WTC11 (cell line): ENCODE measurements at regions not wholly inside any gene's neighbourhood (a gene's known extent, or its start where the extent isn't known, plus 50 kb on each side); places are given as distances from the start of the nearest gene placed in this dataset.

ENCODE experiments used
- ATAC-seq: fragments of 200-7000 bp; cut with Tn5 transposase; 2 replicates; pipeline ENCODE4 v1.10.0; 2021; ENCODE audit warnings: mild to moderate bottlenecking, moderate library complexity
- CTCF ChIA-PET: fragments of 300-600 bp; sonication (Branson Sonifier 250); formaldehyde crosslinking; loops from one replicate; lab custom pipeline; 2021; ENCODE audit warnings: antibody characterized with exemption; lab: Charles Lee
- POLR2A ChIA-PET: fragments of 350-600 bp; sonication (Branson Sonifier 250); formaldehyde crosslinking; loops from one replicate; lab custom pipeline; 2021; ENCODE audit warnings: antibody characterized with exemption; lab: Charles Lee
- DNase-seq: peaks from one replicate; pipeline ENCODE4 v3.0.0; 2021; ENCODE audit warnings: low spot score
- H3K27ac Mint-ChIP-seq: 2 replicates; pipeline ENCODE4 v1.8.0; 2021; ENCODE audit warnings: mixed read lengths
- H3K27me3 Mint-ChIP-seq: 2 replicates; pipeline ENCODE4 v1.8.0; 2021; ENCODE audit warnings: low read depth, mild to moderate bottlenecking, moderate library complexity, mixed read lengths
- H3K36me3 Mint-ChIP-seq: 2 replicates; pipeline ENCODE4 v1.8.0; 2021; ENCODE audit warnings: mixed read lengths
- H3K4me1 Mint-ChIP-seq: 2 replicates; pipeline ENCODE4 v1.8.0; 2022; ENCODE audit warnings: mixed read lengths
- H3K4me3 Mint-ChIP-seq: 2 replicates; pipeline ENCODE4 v1.8.0; 2021; ENCODE audit warnings: mild to moderate bottlenecking, moderate library complexity, mixed read lengths
- H3K9me3 Mint-ChIP-seq: 2 replicates; pipeline ENCODE4 v1.8.0; 2021; ENCODE audit warnings: mixed read lengths
- ARID4B ChIP-seq: sonication (generic); formaldehyde crosslinking; IDR thresholded peaks from 2 replicates; pipeline ENCODE4 v1.8.0; 2023; ENCODE audit warnings: missing genetic modification reagents, mild to moderate bottlenecking, borderline replicate concordance
- ATF1 ChIP-seq: sonication (generic); formaldehyde crosslinking; IDR thresholded peaks from 2 replicates; pipeline ENCODE4 v1.8.1; 2023; ENCODE audit warnings: mild to moderate bottlenecking, moderate library complexity, missing genetic modification reagents
- ATF2 ChIP-seq: sonication (generic); formaldehyde crosslinking; IDR thresholded peaks from 2 replicates; pipeline ENCODE4 v1.8.1; 2022; ENCODE audit warnings: low read depth, missing genetic modification reagents, borderline replicate concordance
- FOXJ3 ChIP-seq: sonication (generic); formaldehyde crosslinking; IDR thresholded peaks from 2 replicates; pipeline ENCODE4 v1.9.0; 2021; ENCODE audit warnings: missing genetic modification reagents, mild to moderate bottlenecking, borderline replicate concordance
- HMGA2 ChIP-seq: fragments of 250-450 bp; sonication (Bioruptor Pico); IDR thresholded peaks from 2 replicates; pipeline ENCODE4 v1.4.0; 2021; ENCODE audit warnings: mild to moderate bottlenecking, moderate library complexity
- JUN ChIP-seq: sonication (generic); formaldehyde crosslinking; IDR thresholded peaks from 2 replicates; pipeline ENCODE4 v1.8.0; 2023; ENCODE audit warnings: mild to moderate bottlenecking, missing genetic modification reagents
- NR1H2 ChIP-seq: sonication (generic); formaldehyde crosslinking; IDR thresholded peaks from 2 replicates; pipeline ENCODE4 v1.9.0; 2021; ENCODE audit warnings: mild to moderate bottlenecking, moderate library complexity, missing genetic modification reagents
- NR2C2 ChIP-seq: sonication (generic); formaldehyde crosslinking; IDR thresholded peaks from 2 replicates; pipeline ENCODE4 v1.8.0; 2022; ENCODE audit warnings: mild to moderate bottlenecking, missing genetic modification reagents
- SMAD4 ChIP-seq: sonication (generic); formaldehyde crosslinking; IDR thresholded peaks from 2 replicates; pipeline ENCODE4 v1.8.0; 2022; ENCODE audit warnings: mild to moderate bottlenecking, missing genetic modification reagents
- SP1 ChIP-seq: sonication (generic); formaldehyde crosslinking; conservative IDR thresholded peaks from 2 replicates; pipeline ENCODE4 v1.8.1; 2022; ENCODE audit warnings: missing genetic modification reagents
- USF2 ChIP-seq: sonication (generic); formaldehyde crosslinking; IDR thresholded peaks from 2 replicates; pipeline ENCODE4 v1.8.1; 2023; ENCODE audit warnings: mild to moderate bottlenecking, missing genetic modification reagents, moderate library complexity
- ZNF232 ChIP-seq: sonication (generic); formaldehyde crosslinking; IDR thresholded peaks from 2 replicates; pipeline ENCODE4 v1.8.0; 2022; ENCODE audit warnings: mild to moderate bottlenecking, missing genetic modification reagents
- ZNF317 ChIP-seq: sonication (generic); formaldehyde crosslinking; IDR thresholded peaks from 2 replicates; pipeline ENCODE4 v1.8.1; 2023; ENCODE audit warnings: low read depth, mild to moderate bottlenecking, moderate library complexity, missing genetic modification reagents, borderline replicate concordance
- ZNF416 ChIP-seq: fragments of 250-450 bp; sonication (Bioruptor Pico); IDR thresholded peaks from 2 replicates; pipeline ENCODE4 v1.9.0; 2021; ENCODE audit warnings: mild to moderate bottlenecking, inconsistent platforms
- TF ChIP-seq, protein P1 (sequence below): fragments of 250-450 bp; sonication (Bioruptor Pico); IDR thresholded peaks from 2 replicates; pipeline ENCODE4 v2.1.2; 2022; ENCODE audit warnings: mild to moderate bottlenecking, moderate library complexity
- TF ChIP-seq, protein P2 (sequence below): sonication (generic); formaldehyde crosslinking; IDR thresholded peaks from 2 replicates; pipeline ENCODE4 v1.8.1; 2022; ENCODE audit warnings: mild to moderate bottlenecking, moderate library complexity, missing genetic modification reagents
- TF ChIP-seq, protein P3 (sequence below): sonication (generic); formaldehyde crosslinking; IDR thresholded peaks from 2 replicates; pipeline ENCODE4 v1.8.1; 2022; ENCODE audit warnings: low read depth, mild to moderate bottlenecking, moderate library complexity, missing genetic modification reagents, borderline replicate concordance

- Mint-ChIP-seq H3K9me3 (peaks cover 9% of the 10 kb centered on the region), H3K36me3 (no peaks in the 10 kb centered on the region), H3K4me1 (peaks cover 6% of the 10 kb centered on the region), H3K4me3 (no peak overlapping the region), H3K27me3 (no peaks in the 10 kb centered on the region; the same call in 1 of the 2 replicates), H3K27ac (no peak overlapping the region)
- POLR2A ChIA-PET: no interaction called here
- CTCF ChIA-PET: no interaction called here
- no peak for ATAC-seq
- DNase-seq: no peak
- TF ChIP-seq, protein P1, sequence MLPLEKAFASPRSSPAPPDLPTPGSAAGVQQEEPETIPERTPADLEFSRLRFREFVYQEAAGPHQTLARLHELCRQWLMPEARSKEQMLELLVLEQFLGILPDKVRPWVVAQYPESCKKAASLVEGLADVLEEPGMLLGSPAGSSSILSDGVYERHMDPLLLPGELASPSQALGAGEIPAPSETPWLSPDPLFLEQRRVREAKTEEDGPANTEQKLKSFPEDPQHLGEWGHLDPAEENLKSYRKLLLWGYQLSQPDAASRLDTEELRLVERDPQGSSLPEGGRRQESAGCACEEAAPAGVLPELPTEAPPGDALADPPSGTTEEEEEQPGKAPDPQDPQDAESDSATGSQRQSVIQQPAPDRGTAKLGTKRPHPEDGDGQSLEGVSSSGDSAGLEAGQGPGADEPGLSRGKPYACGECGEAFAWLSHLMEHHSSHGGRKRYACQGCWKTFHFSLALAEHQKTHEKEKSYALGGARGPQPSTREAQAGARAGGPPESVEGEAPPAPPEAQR (CRISPR knock-in tag): no peak
- TF ChIP-seq, protein P2, sequence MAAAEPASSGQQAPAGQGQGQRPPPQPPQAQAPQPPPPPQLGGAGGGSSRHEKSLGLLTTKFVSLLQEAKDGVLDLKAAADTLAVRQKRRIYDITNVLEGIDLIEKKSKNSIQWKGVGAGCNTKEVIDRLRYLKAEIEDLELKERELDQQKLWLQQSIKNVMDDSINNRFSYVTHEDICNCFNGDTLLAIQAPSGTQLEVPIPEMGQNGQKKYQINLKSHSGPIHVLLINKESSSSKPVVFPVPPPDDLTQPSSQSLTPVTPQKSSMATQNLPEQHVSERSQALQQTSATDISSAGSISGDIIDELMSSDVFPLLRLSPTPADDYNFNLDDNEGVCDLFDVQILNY (CRISPR knock-in tag): no peak
- TF ChIP-seq JUN (no peak), NR2C2 (CRISPR knock-in tag) (no peak), SP1 (CRISPR knock-in tag) (no peak), ZNF317 (CRISPR knock-in tag) (no peak), ATF2 (CRISPR knock-in tag) (no peak), NR1H2 (CRISPR knock-in tag) (no peak), ARID4B (CRISPR knock-in tag) (no peak), ZNF232 (CRISPR knock-in tag) (no peak), FOXJ3 (CRISPR knock-in tag) (no peak)
- TF ChIP-seq, protein P3, sequence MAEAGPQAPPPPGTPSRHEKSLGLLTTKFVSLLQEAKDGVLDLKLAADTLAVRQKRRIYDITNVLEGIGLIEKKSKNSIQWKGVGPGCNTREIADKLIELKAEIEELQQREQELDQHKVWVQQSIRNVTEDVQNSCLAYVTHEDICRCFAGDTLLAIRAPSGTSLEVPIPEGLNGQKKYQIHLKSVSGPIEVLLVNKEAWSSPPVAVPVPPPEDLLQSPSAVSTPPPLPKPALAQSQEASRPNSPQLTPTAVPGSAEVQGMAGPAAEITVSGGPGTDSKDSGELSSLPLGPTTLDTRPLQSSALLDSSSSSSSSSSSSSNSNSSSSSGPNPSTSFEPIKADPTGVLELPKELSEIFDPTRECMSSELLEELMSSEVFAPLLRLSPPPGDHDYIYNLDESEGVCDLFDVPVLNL (CRISPR knock-in tag): no peak
Observed at GRCh38 chr4:100076753-100077152, 113.5 kb downstream of the DDIT4L start.

GRCh38 chr4:100075486-100076270 is 114.6 kb downstream of the DDIT4L start:
- H3K27me3 Mint-ChIP-seq: no peaks in the 10 kb centered on the region; the same call in 1 of the 2 replicates
- no peaks in the 10 kb centered on the region for H3K36me3 Mint-ChIP-seq
- TF ChIP-seq HMGA2 (CRISPR knock-in tag) (no peak), SMAD4 (CRISPR knock-in tag) (no peak), ZNF416 (CRISPR knock-in tag) (no peak), USF2 (CRISPR knock-in tag) (no peak), ATF1 (CRISPR knock-in tag) (no peak)
- CTCF ChIA-PET: interaction anchor here (1.3 kb wide), 1 partner anchor 78 kb away, joined by 4 read pairs; no protein-coding TSS in a partner anchor
- no peak for DNase-seq
- H3K4me1 Mint-ChIP-seq: no peaks in the 10 kb centered on the region
- POLR2A ChIA-PET: no interaction called here
- H3K4me3 Mint-ChIP-seq: no peak overlapping the region
- no peak overlapping the region for H3K27ac Mint-ChIP-seq
- no peak for ATAC-seq
- peaks cover 9% of the 10 kb centered on the region for H3K9me3 Mint-ChIP-seq
